ENCODE measurements at regions not wholly inside any gene's neighbourhood (a gene's known extent, or its start where the extent isn't known, plus 50 kb on each side); places are given as distances from the start of the nearest gene placed in this dataset.

DNA sequence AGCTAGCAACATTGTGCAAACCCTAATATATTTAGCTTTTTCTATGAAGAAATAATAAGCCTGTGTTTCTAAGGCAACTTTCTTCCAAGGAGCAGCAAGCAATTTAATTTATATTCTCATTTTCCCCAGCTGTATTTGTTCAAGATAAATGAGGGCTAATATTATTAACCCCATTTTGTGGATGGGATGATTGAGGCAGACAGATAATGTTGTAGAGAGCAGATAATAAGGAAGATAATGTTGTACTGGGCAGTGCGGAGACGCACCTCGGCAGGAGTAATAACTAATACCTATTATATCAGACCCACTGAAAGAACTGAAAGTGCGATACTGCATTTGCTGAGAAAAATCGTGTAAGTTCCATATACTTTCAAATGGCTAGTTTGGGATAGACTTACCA, 344.1 kb upstream of the FANCL start:
- Histone ChIP-seq H3K4me1 (replicated peaks; ENCODE audit: insufficient read depth) (no peaks in the 10 kb centered on the region), H3K9me3 (ENCODE audit: insufficient read depth, low read depth) (no peaks in the 10 kb centered on the region), H3K27me3 (ENCODE audit: insufficient read depth, low read depth) (no peaks in the 10 kb centered on the region), H3K4me3 (no peak overlapping the region), H4K20me1 (ENCODE audit: insufficient read depth) (no peaks in the 10 kb centered on the region; the same call in 1 of the 2 replicates), H3K27ac (no peak overlapping the region), H3F3A (ENCODE audit: insufficient read depth, low read depth) (no peaks in the 10 kb centered on the region), H2AFZ (no peak overlapping the region), H3K79me2 (ENCODE audit: low read depth) (no peaks in the 10 kb centered on the region), H3K4me2 (no peak overlapping the region), H3K36me3 (ENCODE audit: low read depth) (no peaks in the 10 kb centered on the region), H3K9me2 (ENCODE audit: insufficient read depth) (no peaks in the 10 kb centered on the region)
- no TSS peak for BruUV-seq (replicated peaks)
- ChIA-PET CTCF (no interaction called here), POLR2A (ENCODE audit: unreplicated experiment) (no interaction called here)
- no peak for TF ChIP-seq CTCF (conservative IDR thresholded peaks at IDR 0.05)
- no peak for TF ChIP-seq EZH2 (IDR thresholded peaks at IDR 0.05; ENCODE audit: low read depth)
- intact Hi-C loops (cut with micrococcal nuclease; ENCODE audit: unreplicated experiment), result no loop called here
- DNase-seq, result no peak

- Histone ChIP-seq H3K4me2 (no peak overlapping the region), H3K79me2 (ENCODE audit: low read depth) (no peaks in the 10 kb centered on the region), H3F3A (ENCODE audit: insufficient read depth, low read depth) (no peaks in the 10 kb centered on the region), H3K9me3 (ENCODE audit: insufficient read depth, low read depth) (no peaks in the 10 kb centered on the region), H3K36me3 (ENCODE audit: low read depth) (no peaks in the 10 kb centered on the region), H3K27ac (no peak overlapping the region), H3K27me3 (ENCODE audit: insufficient read depth, low read depth) (no peaks in the 10 kb centered on the region), H3K4me1 (replicated peaks; ENCODE audit: insufficient read depth) (no peaks in the 10 kb centered on the region), H3K4me3 (no peak overlapping the region), H3K9me2 (ENCODE audit: insufficient read depth) (no peaks in the 10 kb centered on the region), H2AFZ (no peak overlapping the region), H4K20me1 (ENCODE audit: insufficient read depth) (no peaks in the 10 kb centered on the region; the same call in 1 of the 2 replicates)
- ChIA-PET POLR2A (ENCODE audit: unreplicated experiment) (no interaction called here), CTCF (no interaction called here)
- DNase-seq, result no peak
- TF ChIP-seq EZH2 (IDR thresholded peaks at IDR 0.05; ENCODE audit: low read depth) (no peak), CTCF (conservative IDR thresholded peaks at IDR 0.05) (no peak)
- BruUV-seq (replicated peaks), result no TSS peak
- intact Hi-C loops (cut with micrococcal nuclease; ENCODE audit: unreplicated experiment), result no loop called here
These were observed 343.5 kb upstream of the FANCL start for GRCh38 chr2:58584606-58585118.

DNA sequence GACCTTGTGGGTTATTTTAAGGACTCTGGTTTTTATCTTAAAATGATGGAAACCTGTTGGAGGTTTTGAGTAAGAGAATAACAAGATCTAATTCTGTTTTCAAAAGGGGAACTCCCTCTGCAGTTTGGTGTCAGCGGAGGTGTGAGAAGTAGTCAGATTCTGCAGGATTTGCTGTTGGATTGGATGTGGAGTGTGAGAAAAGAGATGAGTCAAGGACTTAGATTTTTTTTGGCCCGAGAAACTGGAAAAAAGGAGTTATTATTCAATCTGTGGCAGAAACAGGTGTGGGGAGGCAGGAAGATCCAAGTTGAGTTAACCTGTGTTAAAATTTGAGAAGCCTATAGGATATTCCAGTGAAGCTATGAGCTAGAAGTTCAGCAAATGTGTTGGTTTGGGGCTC, 337.2 kb upstream of the FANCL start:
- Histone ChIP-seq H3K4me3 (no peak overlapping the region), H3K36me3 (ENCODE audit: low read depth) (no peaks in the 10 kb centered on the region), H3K27ac (no peak overlapping the region), H3K79me2 (ENCODE audit: low read depth) (no peaks in the 10 kb centered on the region), H3F3A (ENCODE audit: insufficient read depth, low read depth) (no peaks in the 10 kb centered on the region), H3K4me1 (replicated peaks; ENCODE audit: insufficient read depth) (no peaks in the 10 kb centered on the region), H3K4me2 (no peak overlapping the region), H2AFZ (no peak overlapping the region), H4K20me1 (ENCODE audit: insufficient read depth) (no peaks in the 10 kb centered on the region), H3K9me2 (ENCODE audit: insufficient read depth) (no peaks in the 10 kb centered on the region), H3K9me3 (ENCODE audit: insufficient read depth, low read depth) (no peaks in the 10 kb centered on the region; the same call in 1 of the 2 replicates), H3K27me3 (ENCODE audit: insufficient read depth, low read depth) (no peaks in the 10 kb centered on the region)
- intact Hi-C loops (cut with micrococcal nuclease; ENCODE audit: unreplicated experiment), result loop anchor here (10.0 kb wide), 1 partner anchor 257 kb away; no protein-coding TSS in a partner anchor
- ChIA-PET CTCF (no interaction called here), POLR2A (ENCODE audit: unreplicated experiment) (no interaction called here)
- DNase-seq, result no peak
- TF ChIP-seq CTCF (conservative IDR thresholded peaks at IDR 0.05) (no peak), EZH2 (IDR thresholded peaks at IDR 0.05; ENCODE audit: low read depth) (no peak)
- BruUV-seq (replicated peaks), result no TSS peak

Data from PC-9 (cell line).